SKM-1 treated with dmso at 0.1 percent for 144 hours (cell line): ENCODE measurements at regions not wholly inside any gene's neighbourhood (a gene's known extent, or its start where the extent isn't known, plus 50 kb on each side); places are given as distances from the start of the nearest gene placed in this dataset.

Source experiments
- DNase-seq: peaks from one replicate; lab custom pipeline; 2025; ENCODE audit not compliant: unreplicated experiment; lab: John Stamatoyannopoulos, UW

DNA sequence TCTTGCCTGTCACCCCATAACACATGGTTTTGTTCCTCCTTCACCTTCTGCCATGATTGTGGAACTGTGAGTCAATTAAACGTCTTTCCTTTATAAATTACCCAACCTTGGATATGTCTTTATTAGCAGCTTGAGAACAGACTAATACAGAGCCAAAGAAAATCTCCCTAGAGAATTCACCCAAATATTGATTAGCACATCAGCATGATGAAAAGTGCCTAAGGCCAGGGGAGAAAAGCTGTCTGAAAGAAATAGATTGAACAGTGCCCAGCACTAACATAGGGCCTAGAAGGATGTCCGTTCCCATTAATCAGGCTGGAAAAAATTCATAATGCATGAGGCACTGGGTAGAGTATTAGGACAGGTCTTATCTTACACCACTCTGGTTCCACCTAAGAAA lies 111.9 kb upstream of the CALN1 start:
- DNase-seq: no peak

DNA sequence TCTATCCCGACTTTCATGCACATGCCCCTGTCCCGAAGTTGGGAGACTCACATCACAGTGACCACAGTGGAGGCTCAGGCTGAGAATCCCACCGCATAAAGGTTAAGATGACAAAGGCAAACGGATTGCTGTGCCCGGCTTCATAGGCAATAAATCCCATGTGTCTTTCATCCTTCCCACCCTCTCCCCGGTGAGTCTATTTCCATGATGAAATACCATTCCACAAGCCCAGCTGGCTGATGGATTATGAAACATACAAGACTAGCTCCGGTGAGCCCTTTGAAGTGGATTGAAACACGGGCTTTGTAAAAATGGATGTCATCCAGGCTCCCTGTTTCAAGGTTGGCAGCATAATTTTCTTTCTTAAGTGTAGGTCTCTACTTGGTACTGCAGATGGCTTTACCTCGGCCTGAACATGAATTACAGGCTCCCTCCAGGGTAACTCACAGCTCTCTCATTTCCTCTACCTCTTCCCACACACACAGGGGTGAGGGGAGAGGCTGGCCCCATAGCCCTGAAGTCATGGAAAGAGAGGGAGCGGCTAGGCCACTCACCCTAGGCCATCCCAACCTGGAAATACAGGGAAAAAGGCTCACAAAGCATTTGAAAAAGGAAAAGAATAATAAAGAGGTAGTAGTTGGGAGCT lies 92.0 kb upstream of the CALN1 start:
- no peak for DNase-seq

DNA sequence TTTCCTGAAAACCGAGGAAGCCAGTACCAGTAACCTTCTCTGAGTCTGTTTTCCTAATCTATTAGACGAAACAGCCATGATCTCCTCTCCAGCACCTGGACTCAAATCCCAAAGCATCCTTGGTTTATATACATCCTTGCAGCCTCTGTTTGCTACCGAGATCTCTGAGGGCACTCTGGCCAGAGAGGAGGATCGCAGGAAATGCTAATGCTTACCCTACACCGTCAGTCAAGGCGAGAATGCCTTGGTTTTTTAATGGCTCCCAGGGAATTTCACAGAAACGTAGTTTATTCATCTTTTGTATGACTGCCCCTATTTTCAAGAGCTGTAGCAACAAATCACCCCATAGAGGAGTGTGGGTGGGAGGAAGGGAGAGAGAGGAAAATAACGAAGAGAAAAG lies 91.5 kb upstream of the CALN1 start:
- no peak for DNase-seq

DNA sequence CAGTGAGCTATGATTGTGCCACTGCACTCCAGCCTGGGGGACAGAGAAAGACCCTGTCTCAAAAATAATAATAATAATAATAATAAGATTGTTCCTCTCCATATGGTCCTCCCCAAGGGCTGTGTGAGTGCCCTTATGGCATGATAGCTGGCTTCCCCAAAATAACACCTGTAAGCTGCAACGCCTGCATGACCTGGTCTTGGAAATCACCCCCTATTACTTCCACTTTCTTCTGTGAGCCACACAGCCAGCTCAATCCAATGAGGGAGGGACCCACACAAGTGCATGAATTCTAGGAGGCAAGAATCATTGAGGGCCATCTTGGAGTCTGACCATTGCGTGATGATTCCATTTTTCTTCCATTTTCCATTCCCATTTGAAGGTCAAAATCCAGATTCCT lies 82.7 kb upstream of the CALN1 start:
- no peak for DNase-seq

DNA sequence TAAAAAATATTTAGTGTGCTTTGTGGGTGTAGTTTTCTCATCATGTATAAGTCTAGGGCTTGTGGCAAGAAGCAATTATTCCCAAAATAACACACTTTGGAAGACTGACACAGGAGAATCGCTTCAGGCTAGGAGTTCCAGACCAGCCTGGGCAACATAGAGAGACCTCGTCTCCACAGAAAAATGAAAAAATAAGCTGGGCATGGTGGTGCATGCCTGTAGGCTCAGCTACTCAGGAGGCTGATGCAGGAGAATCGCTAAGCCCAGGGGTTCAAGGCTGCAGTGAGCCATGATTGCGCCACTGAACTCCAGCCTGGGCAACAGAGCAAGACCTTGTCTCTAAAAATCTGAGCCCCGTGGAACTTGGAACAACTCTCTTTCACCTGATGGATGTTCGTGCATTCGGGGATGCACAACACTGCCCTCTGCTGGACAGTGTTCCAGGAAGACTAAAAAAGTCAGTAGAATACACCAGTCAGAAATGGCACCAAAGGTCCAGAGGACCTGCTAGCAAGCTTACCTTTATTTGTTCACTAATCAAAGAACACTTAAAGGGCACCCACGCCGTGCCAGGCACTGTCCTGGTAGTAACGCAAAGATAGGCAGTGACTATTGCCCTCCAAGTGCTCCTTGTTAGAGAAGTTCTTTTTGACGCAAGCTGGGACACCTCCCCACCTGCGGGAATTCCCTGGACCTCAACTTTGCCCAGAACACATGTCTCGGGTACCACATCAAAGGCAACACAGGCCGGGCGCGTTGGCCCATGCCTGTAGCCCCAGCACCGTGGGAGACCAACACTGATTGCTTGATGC lies 81.9 kb upstream of the CALN1 start:
- peak; percentile 39 for DNase-seq

DNA sequence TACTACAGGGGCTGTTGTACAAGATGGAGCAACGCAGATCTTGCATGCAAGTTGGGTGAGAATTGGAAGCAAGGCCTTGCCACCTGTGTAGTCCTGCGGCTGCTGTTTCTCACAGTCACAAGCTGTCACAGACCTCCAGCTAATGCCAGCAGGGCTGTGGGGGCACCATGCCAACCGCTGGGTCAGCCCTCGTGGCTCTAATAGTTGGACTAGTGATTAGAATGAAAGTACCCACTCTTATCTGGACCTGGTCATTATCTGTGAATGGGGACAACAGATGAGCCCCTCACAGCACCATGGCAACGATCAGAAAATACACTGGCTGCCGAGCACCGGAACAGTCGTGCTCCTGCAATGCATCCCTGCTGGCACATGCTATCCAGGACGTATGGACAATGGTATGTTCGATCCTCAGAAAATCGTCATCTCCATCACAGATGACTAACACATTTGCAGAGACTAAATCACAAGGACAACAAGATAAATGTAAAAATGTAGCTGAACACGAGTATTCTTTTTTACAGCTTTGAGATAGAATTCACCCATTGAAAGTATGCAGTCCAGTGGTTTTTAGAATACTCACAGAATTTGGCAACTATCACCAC lies 80.4 kb upstream of the CALN1 start:
- no peak for DNase-seq

DNA sequence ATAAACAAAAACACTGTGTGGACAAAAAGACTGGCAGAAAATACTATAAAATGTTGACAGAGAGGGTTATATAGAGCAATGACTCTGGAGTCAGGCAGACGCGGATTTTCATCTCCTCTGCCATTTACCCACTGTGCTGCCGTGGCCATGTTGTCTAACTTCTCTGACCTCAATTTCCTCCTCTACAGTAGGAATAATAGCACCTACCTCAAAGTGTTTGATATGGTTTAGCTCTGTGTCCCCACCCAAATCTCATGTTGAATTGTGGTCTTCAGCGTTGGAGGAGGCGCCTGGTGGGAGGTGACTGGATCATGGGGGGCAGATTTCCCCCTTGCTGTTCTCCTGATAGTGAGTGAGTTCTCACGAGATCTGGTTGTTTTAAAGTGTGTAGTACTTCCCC lies 78.2 kb upstream of the CALN1 start:
- DNase-seq: no peak

DNA sequence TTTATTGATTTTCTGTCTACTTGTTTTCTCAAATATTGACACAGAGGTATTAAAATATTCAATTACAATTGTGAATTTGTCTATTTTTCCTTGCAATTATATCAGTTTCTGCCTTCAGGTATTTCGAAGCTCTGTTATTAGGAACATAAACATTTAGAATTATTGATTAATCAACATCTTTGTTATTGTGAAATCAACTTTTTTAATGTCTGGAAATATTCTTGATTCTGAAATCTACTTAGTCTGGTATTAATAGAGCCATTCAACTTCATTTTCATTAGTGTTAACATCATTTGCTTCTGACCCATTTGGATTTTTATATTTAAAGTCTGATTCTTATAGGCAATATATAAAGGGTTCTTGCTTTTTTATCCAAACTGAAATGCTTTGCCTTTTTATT lies 69.8 kb upstream of the CALN1 start:
- no peak for DNase-seq

DNA sequence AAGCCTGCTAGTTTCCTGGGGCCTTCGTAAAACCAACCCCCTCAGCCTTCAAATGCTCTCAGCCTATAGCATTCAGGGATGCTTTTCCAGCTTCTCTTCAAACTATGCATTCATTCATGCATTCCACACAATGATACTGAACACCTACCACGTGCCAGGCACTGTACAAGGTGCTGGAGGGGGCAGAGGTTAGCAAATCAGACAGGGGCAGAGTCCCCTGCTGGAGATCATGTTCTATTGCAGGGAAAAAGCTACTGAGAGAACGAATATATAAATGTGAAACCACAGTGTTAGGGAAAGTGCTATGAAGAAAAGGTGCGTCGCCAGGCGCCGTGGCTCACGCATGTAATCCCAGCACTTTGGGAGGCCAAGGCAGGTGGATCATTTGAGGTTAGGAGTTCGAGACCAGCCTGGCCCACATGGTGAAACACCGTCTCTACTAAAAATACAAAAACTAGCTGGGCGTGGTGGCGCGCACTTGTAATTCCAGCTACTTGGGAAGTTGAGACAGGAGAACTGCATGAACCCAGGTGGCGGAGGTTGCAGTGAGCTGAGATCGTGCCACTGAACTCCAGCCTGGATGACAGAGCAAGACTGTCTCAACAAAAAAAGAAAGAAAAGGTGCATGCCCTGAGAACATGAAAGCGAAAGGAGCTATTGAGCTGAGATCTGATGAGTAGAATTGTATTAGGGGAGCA lies 64.6 kb upstream of the CALN1 start:
- DNase-seq: no peak

DNA sequence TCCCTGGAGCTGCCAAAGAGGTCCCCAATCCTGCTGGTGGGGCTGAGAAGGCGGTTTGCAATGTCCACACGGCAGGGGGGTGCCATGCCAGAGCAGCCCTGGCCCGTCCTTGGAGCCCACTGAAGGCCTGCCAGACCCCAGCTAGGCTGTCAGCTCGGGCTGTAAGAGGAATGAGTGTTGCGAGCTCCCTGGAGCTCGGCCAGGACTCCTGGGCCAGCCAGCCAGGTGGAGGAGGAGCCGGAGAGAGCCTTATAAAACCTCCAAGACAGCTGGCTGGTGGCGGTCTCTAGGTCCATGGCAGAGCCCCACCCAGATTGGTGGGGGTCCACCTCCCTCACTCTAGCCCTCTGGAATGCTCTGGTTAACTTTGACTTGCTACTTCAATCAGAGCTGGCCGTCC lies 55.1 kb upstream of the CALN1 start:
- DNase-seq: no peak

DNA sequence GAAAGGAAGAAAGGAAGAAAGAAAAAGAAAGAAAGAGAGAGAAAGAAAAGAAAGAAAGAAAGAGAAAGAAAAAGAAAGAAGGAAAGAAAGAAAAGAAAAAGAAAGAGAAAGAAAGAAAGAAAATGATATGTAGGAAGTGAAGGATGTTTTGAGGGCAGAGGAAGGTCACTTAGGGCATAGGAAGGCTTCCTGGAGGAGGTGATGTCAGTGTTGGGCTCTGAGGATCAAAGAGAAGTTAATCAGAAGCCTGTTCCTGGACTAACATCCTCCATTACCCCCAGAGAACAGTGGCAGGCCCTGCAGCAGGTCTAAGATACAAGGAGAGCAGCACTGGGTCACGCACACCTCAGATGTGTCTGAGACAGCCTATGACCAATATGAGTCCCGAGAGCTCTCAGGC lies 54.7 kb upstream of the CALN1 start:
- DNase-seq: no peak

DNA sequence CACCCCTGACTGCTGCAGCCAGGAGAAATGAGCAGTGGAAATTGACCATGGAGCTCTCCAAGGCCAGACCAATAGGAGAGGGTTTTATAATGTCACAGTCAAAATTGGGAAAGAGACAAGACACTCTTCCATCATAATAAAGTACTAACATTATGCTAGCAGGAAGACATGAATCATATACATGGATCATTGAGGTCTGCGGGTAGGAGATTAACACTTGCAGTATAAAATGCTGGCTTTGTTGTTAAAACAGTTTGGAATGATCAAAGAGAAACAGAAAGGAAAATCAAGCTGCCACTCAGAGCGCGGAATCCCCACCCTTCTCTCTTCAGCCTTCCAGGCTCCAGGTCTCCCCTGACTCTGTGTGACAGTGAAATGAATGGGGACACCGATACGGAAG lies 53.4 kb upstream of the CALN1 start:
- DNase-seq: no peak

DNA sequence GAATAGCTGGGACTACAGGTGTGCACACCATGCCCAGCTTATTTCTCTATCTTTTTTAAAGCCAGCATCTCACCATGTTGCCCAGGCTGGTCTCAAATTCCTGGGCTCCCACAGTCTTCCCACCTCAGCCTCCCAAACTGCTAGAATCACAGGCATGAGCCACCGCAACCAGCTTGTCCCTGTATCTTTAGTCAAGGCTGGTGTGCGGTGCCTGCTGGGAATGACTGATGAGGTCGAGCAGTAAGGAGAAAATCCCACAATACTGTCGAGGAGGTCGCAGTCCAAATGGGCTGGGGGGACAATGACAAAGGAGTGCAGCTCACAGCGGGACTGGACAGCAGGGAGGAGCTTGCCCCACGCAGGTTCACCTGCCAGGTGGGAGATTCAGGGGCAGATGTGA lies 50.2 kb upstream of the CALN1 start:
- DNase-seq: no peak
